Thyroid gland (tissue), 4 donors: ENCODE measurements at regions not wholly inside any gene's neighbourhood (a gene's known extent, or its start where the extent isn't known, plus 50 kb on each side); places are given as distances from the start of the nearest gene placed in this dataset.

ENCODE experiments used
- POLR2A ChIP-seq, 2 donors: fragments of 450-650 bp; IDR thresholded peaks; one replicate each; pipeline ENCODE4 v1.6.1; 2017; ENCODE audit warnings: antibody characterized with exemption in 2 of 2, mild to moderate bottlenecking in 2 of 2, moderate library complexity in 1 of 2
- TF ChIP-seq, protein P1 (sequence below), 6 experiments: fragments of 200-600 bp in 3 of 6; fragments of 450-650 bp in 3 of 6; sonication (generic) in 3 of 6; IDR thresholded peaks; one replicate each; pipeline ENCODE4 v1.5.1; 2016 to 2019; ENCODE audit warnings: antibody characterized with exemption in 6 of 6, mild to moderate bottlenecking in 2 of 6, inconsistent platforms in 1 of 6, moderate library complexity in 1 of 6

DNA sequence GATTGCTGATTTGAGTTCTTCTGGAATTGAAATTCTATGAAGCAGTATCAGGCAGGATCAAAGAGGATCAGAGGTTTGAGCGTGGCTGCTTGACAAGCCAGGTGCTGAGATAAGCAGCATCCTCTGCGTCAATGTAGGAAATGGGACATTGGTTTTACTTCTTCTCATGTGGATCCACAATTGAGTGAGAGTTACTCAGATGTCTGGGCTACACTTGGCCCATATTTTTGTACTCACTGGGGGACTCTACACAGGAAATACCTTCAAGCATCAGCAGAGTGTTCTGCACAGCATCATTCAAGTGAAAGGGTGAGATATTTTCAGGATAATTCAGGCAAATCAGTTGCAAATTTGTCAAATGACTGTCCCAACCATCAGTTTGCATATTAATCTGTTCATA, 613.9 kb upstream of the ARID1B start:
- TF ChIP-seq, protein P1, sequence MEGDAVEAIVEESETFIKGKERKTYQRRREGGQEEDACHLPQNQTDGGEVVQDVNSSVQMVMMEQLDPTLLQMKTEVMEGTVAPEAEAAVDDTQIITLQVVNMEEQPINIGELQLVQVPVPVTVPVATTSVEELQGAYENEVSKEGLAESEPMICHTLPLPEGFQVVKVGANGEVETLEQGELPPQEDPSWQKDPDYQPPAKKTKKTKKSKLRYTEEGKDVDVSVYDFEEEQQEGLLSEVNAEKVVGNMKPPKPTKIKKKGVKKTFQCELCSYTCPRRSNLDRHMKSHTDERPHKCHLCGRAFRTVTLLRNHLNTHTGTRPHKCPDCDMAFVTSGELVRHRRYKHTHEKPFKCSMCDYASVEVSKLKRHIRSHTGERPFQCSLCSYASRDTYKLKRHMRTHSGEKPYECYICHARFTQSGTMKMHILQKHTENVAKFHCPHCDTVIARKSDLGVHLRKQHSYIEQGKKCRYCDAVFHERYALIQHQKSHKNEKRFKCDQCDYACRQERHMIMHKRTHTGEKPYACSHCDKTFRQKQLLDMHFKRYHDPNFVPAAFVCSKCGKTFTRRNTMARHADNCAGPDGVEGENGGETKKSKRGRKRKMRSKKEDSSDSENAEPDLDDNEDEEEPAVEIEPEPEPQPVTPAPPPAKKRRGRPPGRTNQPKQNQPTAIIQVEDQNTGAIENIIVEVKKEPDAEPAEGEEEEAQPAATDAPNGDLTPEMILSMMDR (IDR thresholded peaks at IDR 0.05), result no peak
- TF ChIP-seq POLR2A (IDR thresholded peaks at IDR 0.05), result no peak
